Neural progenitor cell (in vitro differentiated cells): ENCODE measurements at regions not wholly inside any gene's neighbourhood (a gene's known extent, or its start where the extent isn't known, plus 50 kb on each side); places are given as distances from the start of the nearest gene placed in this dataset.

Source experiments
- CTCF ChIP-seq: fragments of 200-600 bp; sonication (generic); IDR thresholded peaks from 2 replicates; pipeline ENCODE4 v1.5.1; 2017; ENCODE audit warnings: antibody characterized with exemption, mild to moderate bottlenecking
- EZH2 ChIP-seq: fragments of 200-600 bp; sonication (generic); IDR thresholded peaks from 2 replicates; pipeline ENCODE4 v1.6.1; 2017; ENCODE audit warnings: antibody characterized with exemption, mild to moderate bottlenecking, moderate library complexity

DNA sequence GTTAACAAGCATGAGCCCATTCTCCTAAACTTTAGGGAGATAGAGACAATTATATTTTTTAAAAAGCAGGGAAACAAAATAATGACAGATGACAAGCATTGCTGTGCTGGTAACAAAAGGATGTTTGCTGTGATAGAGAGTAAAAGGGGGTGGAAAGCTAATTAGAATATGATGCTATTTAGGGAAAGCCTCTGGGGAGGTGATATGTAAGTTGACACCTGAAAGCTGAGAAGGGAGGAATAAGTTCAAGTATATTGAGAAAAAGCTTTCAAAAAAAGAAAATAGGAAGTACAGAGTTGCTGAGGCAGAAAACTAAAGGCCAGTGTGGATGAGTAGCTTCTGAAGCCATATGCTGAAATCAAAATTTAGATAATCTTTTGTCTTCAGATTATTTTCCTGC, 565.2 kb upstream of the NRXN1 start:
- TF ChIP-seq CTCF, result no peak
- no peak for TF ChIP-seq EZH2
